ENCODE measurements at regions not wholly inside any gene's neighbourhood (a gene's known extent, or its start where the extent isn't known, plus 50 kb on each side); places are given as distances from the start of the nearest gene placed in this dataset.

DNA sequence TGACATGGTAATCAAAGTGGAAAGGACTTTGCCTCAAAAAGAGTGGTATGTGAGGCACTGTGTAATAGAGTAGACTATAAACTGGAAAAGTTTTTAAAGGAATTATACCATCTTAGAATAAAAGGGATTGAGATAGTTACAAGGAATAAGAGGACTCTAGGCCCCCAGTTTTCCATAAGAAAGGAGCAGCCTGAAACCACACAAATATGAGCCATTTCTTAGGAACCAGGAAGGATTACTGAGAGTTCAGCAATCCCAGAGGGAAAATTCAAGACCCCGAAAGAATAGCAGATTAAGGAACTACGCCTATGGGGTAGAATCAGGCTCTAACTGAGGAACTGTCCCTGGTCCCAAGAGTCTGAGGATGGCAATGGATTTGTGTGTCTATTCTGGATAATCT is 1213.3 kb downstream of the C4orf33 start:
- TF ChIP-seq, protein P1, sequence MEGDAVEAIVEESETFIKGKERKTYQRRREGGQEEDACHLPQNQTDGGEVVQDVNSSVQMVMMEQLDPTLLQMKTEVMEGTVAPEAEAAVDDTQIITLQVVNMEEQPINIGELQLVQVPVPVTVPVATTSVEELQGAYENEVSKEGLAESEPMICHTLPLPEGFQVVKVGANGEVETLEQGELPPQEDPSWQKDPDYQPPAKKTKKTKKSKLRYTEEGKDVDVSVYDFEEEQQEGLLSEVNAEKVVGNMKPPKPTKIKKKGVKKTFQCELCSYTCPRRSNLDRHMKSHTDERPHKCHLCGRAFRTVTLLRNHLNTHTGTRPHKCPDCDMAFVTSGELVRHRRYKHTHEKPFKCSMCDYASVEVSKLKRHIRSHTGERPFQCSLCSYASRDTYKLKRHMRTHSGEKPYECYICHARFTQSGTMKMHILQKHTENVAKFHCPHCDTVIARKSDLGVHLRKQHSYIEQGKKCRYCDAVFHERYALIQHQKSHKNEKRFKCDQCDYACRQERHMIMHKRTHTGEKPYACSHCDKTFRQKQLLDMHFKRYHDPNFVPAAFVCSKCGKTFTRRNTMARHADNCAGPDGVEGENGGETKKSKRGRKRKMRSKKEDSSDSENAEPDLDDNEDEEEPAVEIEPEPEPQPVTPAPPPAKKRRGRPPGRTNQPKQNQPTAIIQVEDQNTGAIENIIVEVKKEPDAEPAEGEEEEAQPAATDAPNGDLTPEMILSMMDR (IDR thresholded peaks at IDR 0.05; ENCODE audit: borderline replicate concordance, extremely low read depth, low read length, poor library complexity, severe bottlenecking): no peak
- TF ChIP-seq EZH2 (IDR thresholded peaks at IDR 0.05; ENCODE audit: borderline replicate concordance, low read depth, low read length, severe bottlenecking): no peak

All from DND-41 (cell line).